Activated CD8-positive, alpha-beta T cell treated with anti-CD3 and anti-CD28 coated beads for 36 hours (primary cell): ENCODE measurements at regions not wholly inside any gene's neighbourhood (a gene's known extent, or its start where the extent isn't known, plus 50 kb on each side); places are given as distances from the start of the nearest gene placed in this dataset.

Source experiments
- ATAC-seq: fragments of 200-7000 bp; cut with Tn5 transposase; one replicate; pipeline ENCODE4 v1.10.0; 2021; ENCODE audit warnings: mild to moderate bottlenecking, moderate library complexity
- CTCF ChIA-PET: fragments of 350-600 bp; sonication (Branson Sonifier 250); formaldehyde crosslinking; loops from one replicate; lab custom pipeline; 2021; ENCODE audit warnings: antibody characterized with exemption; lab: Charles Lee
- POLR2A ChIA-PET: fragments of 350-600 bp; sonication (Branson Sonifier 250); formaldehyde crosslinking; loops from one replicate; lab custom pipeline; 2021; ENCODE audit warnings: antibody characterized with exemption; lab: Charles Lee
- DNase-seq: peaks from one replicate; pipeline ENCODE4 v3.0.0-alpha.2; 2020
- H3K27ac Mint-ChIP-seq: one replicate; pipeline ENCODE4 v1.8.0; 2021; ENCODE audit warnings: mild to moderate bottlenecking, mixed read lengths
- H3K27me3 Mint-ChIP-seq: one replicate; pipeline ENCODE4 v1.8.0; 2021; ENCODE audit warnings: mixed read lengths
- H3K36me3 Mint-ChIP-seq: one replicate; pipeline ENCODE4 v1.8.0; 2021; ENCODE audit warnings: low read depth, mixed read lengths
- H3K4me1 Mint-ChIP-seq: one replicate; pipeline ENCODE4 v1.8.0; 2021; ENCODE audit warnings: low read depth, mixed read lengths
- H3K4me3 Mint-ChIP-seq: one replicate; pipeline ENCODE4 v1.8.0; 2021; ENCODE audit warnings: mild to moderate bottlenecking, moderate library complexity, mixed read lengths
- H3K9me3 Mint-ChIP-seq: one replicate; pipeline ENCODE4 v1.8.0; 2021; ENCODE audit warnings: mixed read lengths
- CTCF ChIP-seq: fragments of 200-600 bp; IDR thresholded peaks from one replicate; pipeline ENCODE4 v1.8.0; 2022; ENCODE audit warnings: antibody characterized with exemption, mild to moderate bottlenecking
- intact Hi-C: fragments of 100-400 bp; cut with micrococcal nuclease; formaldehyde crosslinking; loops from one replicate; pipeline ENCODE4 v1.10.0; 2022

GRCh38 chr2:3940661-3941060, 237.3 kb downstream of the DCDC2C start:
- Mint-ChIP-seq H3K4me3 (no peak overlapping the region), H3K36me3 (no peaks in the 10 kb centered on the region), H3K4me1 (no peaks in the 10 kb centered on the region), H3K27me3 (no peaks in the 10 kb centered on the region), H3K27ac (no peak overlapping the region), H3K9me3 (peaks cover 5% of the 10 kb centered on the region)
- ATAC-seq: no peak
- intact Hi-C loops: no loop called here
- DNase-seq: no peak
- POLR2A ChIA-PET: no interaction called here
- CTCF ChIA-PET: no interaction called here
- TF ChIP-seq CTCF: no peak

DNA sequence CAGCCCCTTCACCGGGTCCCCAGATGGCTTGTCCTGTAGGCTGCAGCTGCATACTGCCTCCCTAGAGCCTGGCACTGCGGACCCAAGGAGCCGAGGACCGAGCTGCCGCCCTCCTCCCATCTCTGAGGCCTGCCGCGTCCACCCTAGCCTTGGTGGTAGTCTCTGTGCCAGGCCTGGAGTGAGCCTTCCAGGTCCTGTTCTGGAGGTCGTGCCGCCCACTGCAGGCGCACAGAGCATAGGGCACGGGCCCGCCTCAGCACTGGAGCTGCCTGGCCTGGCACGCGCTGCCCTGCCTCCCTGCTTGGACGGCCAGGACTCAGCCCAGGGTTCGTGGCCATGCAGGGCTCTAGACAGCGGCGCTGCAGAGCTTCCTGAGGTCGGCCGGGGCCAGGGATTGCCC, 239.5 kb downstream of the DCDC2C start:
- H3K27ac Mint-ChIP-seq: no peak overlapping the region
- no peaks in the 10 kb centered on the region for H3K27me3 Mint-ChIP-seq
- no peak overlapping the region for H3K4me3 Mint-ChIP-seq
- H3K36me3 Mint-ChIP-seq: no peaks in the 10 kb centered on the region
- DNase-seq (no peak), ATAC-seq (no peak)
- CTCF ChIA-PET: no interaction called here
- POLR2A ChIA-PET: no interaction called here
- H3K9me3 Mint-ChIP-seq: peaks cover 3% of the 10 kb centered on the region
- no peak for TF ChIP-seq CTCF
- intact Hi-C loops: no loop called here
- no peaks in the 10 kb centered on the region for H3K4me1 Mint-ChIP-seq

DNA sequence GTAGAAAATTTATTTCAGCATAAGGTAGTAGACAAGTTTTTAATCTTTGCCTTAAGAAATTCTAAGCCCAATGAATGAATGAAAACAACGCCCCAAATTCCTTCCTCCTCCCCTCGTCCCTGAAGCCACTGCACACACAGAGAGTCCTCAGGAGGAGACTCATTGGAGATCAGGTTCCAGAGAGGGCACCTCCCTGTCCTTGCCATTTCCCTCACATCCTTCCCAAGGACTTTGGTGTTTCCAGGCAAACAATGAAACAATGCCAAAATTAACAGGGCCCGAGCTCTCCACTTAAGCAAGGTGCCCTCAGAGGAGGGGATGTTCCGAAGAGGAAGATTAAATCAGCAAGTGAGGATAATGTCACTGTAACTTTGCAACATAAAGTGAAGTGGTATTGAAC, 240.7 kb downstream of the DCDC2C start:
- no peak for DNase-seq
- no peak for TF ChIP-seq CTCF
- intact Hi-C loops: no loop called here
- no peaks in the 10 kb centered on the region for H3K27me3 Mint-ChIP-seq
- no peak overlapping the region for H3K4me3 Mint-ChIP-seq
- ChIA-PET POLR2A (no interaction called here), CTCF (no interaction called here)
- no peak for ATAC-seq
- H3K36me3 Mint-ChIP-seq: no peaks in the 10 kb centered on the region
- no peaks in the 10 kb centered on the region for H3K4me1 Mint-ChIP-seq
- H3K27ac Mint-ChIP-seq: no peak overlapping the region
- peaks cover 6% of the 10 kb centered on the region for H3K9me3 Mint-ChIP-seq

DNA sequence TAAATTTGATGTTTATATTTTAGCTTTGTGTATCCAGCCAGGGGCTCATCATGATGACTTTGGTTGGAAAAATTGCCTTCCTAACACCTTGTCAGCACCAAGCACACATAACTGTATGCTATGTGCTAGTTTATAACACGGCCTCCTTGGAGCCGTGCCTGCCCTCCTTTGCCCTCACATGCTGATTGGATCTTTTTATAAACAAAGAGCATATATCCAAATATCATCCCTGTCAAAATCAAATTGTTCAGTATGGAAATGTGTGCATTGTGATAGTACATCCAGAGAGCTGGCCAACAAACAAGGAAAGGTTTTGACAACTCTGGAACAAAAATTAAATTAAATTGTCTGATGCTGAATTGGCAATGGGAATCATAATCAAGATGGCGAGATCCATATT, 241.5 kb downstream of the DCDC2C start:
- ATAC-seq (no peak), DNase-seq (no peak)
- Mint-ChIP-seq H3K27me3 (no peaks in the 10 kb centered on the region), H3K36me3 (no peaks in the 10 kb centered on the region), H3K4me1 (no peaks in the 10 kb centered on the region), H3K9me3 (peaks cover 6% of the 10 kb centered on the region), H3K27ac (no peak overlapping the region), H3K4me3 (no peak overlapping the region)
- POLR2A ChIA-PET: no interaction called here
- CTCF ChIA-PET: no interaction called here
- no peak for TF ChIP-seq CTCF
- intact Hi-C loops: no loop called here

DNA sequence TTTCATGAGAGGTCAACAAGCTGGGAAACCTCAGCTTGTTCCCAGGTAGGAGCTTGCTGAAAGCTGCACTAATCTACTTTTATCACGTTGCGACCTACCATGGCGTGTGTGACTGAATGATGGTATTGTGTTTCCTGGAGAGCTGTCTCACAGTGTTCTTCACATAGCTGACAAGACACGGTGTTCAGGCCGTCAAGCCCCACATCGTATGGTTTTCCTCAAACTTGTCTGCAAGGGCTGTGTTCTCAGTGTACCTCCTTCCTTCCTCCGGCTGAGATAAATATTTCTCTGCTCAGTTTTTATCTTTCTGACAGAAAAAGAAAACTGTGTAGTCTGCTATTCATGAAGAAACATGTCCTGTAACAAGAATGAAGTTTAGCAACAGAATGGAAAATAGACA, 244.8 kb downstream of the DCDC2C start:
- ATAC-seq (no peak), DNase-seq (no peak)
- Mint-ChIP-seq H3K9me3 (peaks cover 14% of the 10 kb centered on the region), H3K4me1 (no peaks in the 10 kb centered on the region), H3K27ac (no peak overlapping the region), H3K4me3 (no peak overlapping the region), H3K27me3 (no peaks in the 10 kb centered on the region), H3K36me3 (no peaks in the 10 kb centered on the region)
- ChIA-PET CTCF (no interaction called here), POLR2A (no interaction called here)
- no peak for TF ChIP-seq CTCF
- intact Hi-C loops: no loop called here
